HCT116 (cell line): ENCODE measurements at regions not wholly inside any gene's neighbourhood (a gene's known extent, or its start where the extent isn't known, plus 50 kb on each side); places are given as distances from the start of the nearest gene placed in this dataset.

ENCODE experiments used
- ATAC-seq: fragments of 200-7000 bp; cut with Tn5 transposase; 2 replicates; pipeline ENCODE4 v1.9.1; 2020; ENCODE audit warnings: mild to moderate bottlenecking, moderate library complexity
- BruUV-seq: library from RNA; stranded (reverse); fragments of 400-500 nt; replicated peaks from 2 replicates; lab custom pipeline; 2021; lab: Mats Ljungman, UMichigan
- CTCF ChIA-PET: fragments of 300-600 bp; sonication (Branson Sonifier 250); formaldehyde crosslinking; loops from one replicate; lab custom pipeline; 2021; ENCODE audit warnings: antibody characterized with exemption; lab: Charles Lee
- POLR2A ChIA-PET: fragments of 300-600, 350-600 bp; sonication (Branson Sonifier 250); formaldehyde crosslinking; loops from one replicate; lab custom pipeline; 2021; ENCODE audit warnings: antibody characterized with exemption; lab: Charles Lee
- RAD21 ChIA-PET, 2 experiments: fragments of 300-600 bp; sonication (Branson Sonifier 250); formaldehyde crosslinking; loops; one replicate each; lab custom pipeline; 2023; ENCODE audit warnings: low total read pairs in 2 of 2; ENCODE audit not compliant: uncharacterized antibody in 2 of 2, unreplicated experiment in 2 of 2, low non-redundant PET in 1 of 2; lab: Charles Lee
- DNase-seq: peaks from one replicate; pipeline ENCODE4 v3.0.0-alpha.2; 2010; ENCODE audit warnings: low read depth, low spot score
- H2AFZ ChIP-seq: fragments of 200-600 bp; shearing (Covaris generic), sonication (generic); 2 replicates; pipeline ENCODE4 v1.6.1; 2017; ENCODE audit warnings: low read depth, mixed run types, mixed read lengths, antibody characterized with exemption, low read length; ENCODE audit not compliant: poor library complexity, severe bottlenecking
- H3K27ac ChIP-seq: 2 replicates; pipeline ENCODE4 v1.5.1; 2012; ENCODE audit warnings: low read depth, low read length
- H3K27me3 ChIP-seq: fragments of 200-600 bp; sonication (generic); 2 replicates; pipeline ENCODE4 v1.6.1; 2016; ENCODE audit warnings: mixed run types, low read length, mixed read lengths; ENCODE audit not compliant: insufficient read depth
- H3K36me3 ChIP-seq, 2 experiments: fragments of 200-500 bp in 1 of 2; fragments of 200-600 bp in 1 of 2; sonication (Bioruptor generic) in 1 of 2; sonication (generic) in 1 of 2; 2 replicates each; pipeline versions ENCODE4 v1.5.1 to v1.6.1; 2014 to 2016; ENCODE audit warnings: low read length in 2 of 2, inconsistent platforms in 1 of 2, mixed read lengths in 1 of 2, mixed run types in 1 of 2; ENCODE audit not compliant: insufficient read depth in 2 of 2, control insufficient read depth in 1 of 2
- H3K4me1 ChIP-seq, 2 experiments: fragments of 200-600 bp in 1 of 2; sonication (generic) in 1 of 2; 2 replicates each; pipeline versions ENCODE4 v1.5.1 to v1.6.1; 2012 to 2017; ENCODE audit warnings: low read length in 2 of 2, inconsistent platforms in 1 of 2, mild to moderate bottlenecking in 1 of 2, mixed read lengths in 1 of 2, mixed run types in 1 of 2, moderate library complexity in 1 of 2; ENCODE audit not compliant: insufficient read depth in 2 of 2, control insufficient read depth in 1 of 2
- H3K4me2 ChIP-seq: fragments of 200-600 bp; sonication (generic); 2 replicates; pipeline ENCODE4 v1.6.1; 2017; ENCODE audit warnings: mixed run types, low read length, mixed read lengths
- H3K4me3 ChIP-seq, 2 experiments: fragments of 200-600 bp in 1 of 2; sonication (generic) in 1 of 2; replicated peaks in 1 of 2; 2 replicates each; pipeline ENCODE4 v1.5.1; 2011 to 2016; ENCODE audit warnings: low read length in 2 of 2, control low read depth in 1 of 2, low read depth in 1 of 2, mild to moderate bottlenecking in 1 of 2, mixed read lengths in 1 of 2, mixed run types in 1 of 2
- H3K79me2 ChIP-seq: fragments of 200-600 bp; sonication (generic); 2 replicates; pipeline ENCODE4 v1.6.1; 2017; ENCODE audit warnings: mild to moderate bottlenecking, mixed run types, low read length, moderate library complexity, mixed read lengths; ENCODE audit not compliant: insufficient read depth
- H3K9ac ChIP-seq: fragments of 200-600 bp; sonication (generic); 2 replicates; pipeline ENCODE4 v1.6.1; 2016; ENCODE audit warnings: low read length, mixed read lengths
- H3K9me2 ChIP-seq: fragments of 200-600 bp; sonication (generic), shearing (Covaris generic); 2 replicates; pipeline ENCODE4 v1.6.1; 2017; ENCODE audit warnings: mixed run types, mild to moderate bottlenecking, moderate library complexity; ENCODE audit not compliant: insufficient read depth
- H3K9me3 ChIP-seq, 2 experiments: fragments of 200-500 bp in 1 of 2; fragments of 200-600 bp in 1 of 2; sonication (Bioruptor generic) in 1 of 2; sonication (generic) in 1 of 2; 2 replicates each; pipeline ENCODE4 v1.6.1; 2014 to 2017; ENCODE audit warnings: low read length in 2 of 2, mixed read lengths in 2 of 2, inconsistent platforms in 1 of 2, low read depth in 1 of 2, mild to moderate bottlenecking in 1 of 2, mixed run types in 1 of 2, moderate library complexity in 1 of 2; ENCODE audit not compliant: control insufficient read depth in 1 of 2, insufficient read depth in 1 of 2
- H4K20me1 ChIP-seq: fragments of 200-600 bp; sonication (generic), shearing (Covaris generic); 2 replicates; pipeline ENCODE4 v1.6.1; 2017; ENCODE audit warnings: mixed run types, mild to moderate bottlenecking, moderate library complexity; ENCODE audit not compliant: insufficient read depth
- ATF3 ChIP-seq: IDR thresholded peaks from 2 replicates; pipeline ENCODE4 v1.6.1; 2012
- CEBPB ChIP-seq: IDR thresholded peaks from 2 replicates; pipeline ENCODE4 v1.6.1; 2012; ENCODE audit warnings: low read depth
- ELF1 ChIP-seq: IDR thresholded peaks from 2 replicates; pipeline ENCODE4 v1.6.1; 2012; ENCODE audit warnings: low read depth, borderline replicate concordance
- FOSL1 ChIP-seq: IDR thresholded peaks from 2 replicates; pipeline ENCODE4 v1.6.1; 2012; ENCODE audit warnings: low read depth
- POLR2A ChIP-seq: IDR thresholded peaks from 2 replicates; pipeline ENCODE4 v1.7.0; 2011; ENCODE audit warnings: borderline replicate concordance; ENCODE audit not compliant: insufficient read depth, insufficient read length; ENCODE audit errors: extremely low read depth
- POLR2AphosphoS5 ChIP-seq: IDR thresholded peaks from 2 replicates; pipeline ENCODE4 v1.6.1; 2011; ENCODE audit warnings: mild to moderate bottlenecking, low read depth, low read length, moderate library complexity
- RAD21 ChIP-seq: IDR thresholded peaks from 2 replicates; pipeline ENCODE4 v1.6.1; 2012; ENCODE audit warnings: low read depth, mild to moderate bottlenecking
- REST ChIP-seq: IDR thresholded peaks from 2 replicates; pipeline ENCODE4 v1.6.1; 2012; ENCODE audit warnings: low read depth
- YY1 ChIP-seq: IDR thresholded peaks from 2 replicates; pipeline ENCODE4 v1.6.1; 2011; ENCODE audit warnings: low read length, low read depth, moderate library complexity, mild to moderate bottlenecking; ENCODE audit not compliant: insufficient replicate concordance; ENCODE audit errors: extremely low read depth
- ZBTB33 ChIP-seq: IDR thresholded peaks from 2 replicates; pipeline ENCODE4 v1.6.1; 2011; ENCODE audit warnings: mild to moderate bottlenecking, low read length, moderate library complexity; ENCODE audit not compliant: insufficient replicate concordance; ENCODE audit errors: extremely low read depth
- ZFX ChIP-seq: fragments of 450-650 bp; IDR thresholded peaks from 2 replicates; pipeline ENCODE4 v1.6.1; 2017
- intact Hi-C: fragments of 100-400 bp; cut with micrococcal nuclease; formaldehyde crosslinking; loops from 2 replicates; pipeline ENCODE4 v1.10.0; 2022

GRCh38 chr1:228851618-228852017 lies 116.3 kb downstream of the RHOU start:
- H3K36me3 ChIP-seq = no peaks in the 10 kb centered on the region
- ChIA-PET CTCF (no interaction called here), RAD21 (no interaction called here), POLR2A (no interaction called here)
- ATAC-seq = no peak
- H3K4me3 ChIP-seq = no peak overlapping the region
- H2AFZ ChIP-seq = no peak overlapping the region
- DNase-seq = no peak
- H3K4me2 ChIP-seq = no peak overlapping the region
- H3K9me2 ChIP-seq = no peaks in the 10 kb centered on the region
- intact Hi-C loops = loop anchor here (10.0 kb wide), 1 partner anchor 107 kb away; no protein-coding TSS in a partner anchor
- H4K20me1 ChIP-seq = no peaks in the 10 kb centered on the region
- H3K27me3 ChIP-seq = no peaks in the 10 kb centered on the region
- H3K27ac ChIP-seq = no peak overlapping the region
- no peaks in the 10 kb centered on the region for H3K79me2 ChIP-seq
- no peak for TF ChIP-seq ELF1
- TF ChIP-seq POLR2AphosphoS5 = no peak
- no peak for TF ChIP-seq FOSL1
- no peak for TF ChIP-seq YY1
- no peak for TF ChIP-seq CEBPB
- TF ChIP-seq REST = no peak
- BruUV-seq = no TSS peak
- H3K9ac ChIP-seq = no peak overlapping the region
- H3K4me1 ChIP-seq = peaks cover 8 to 10% of the 10 kb centered on the region in 2 experiments; a peak in 3 of 4 replicates
- no peaks in the 10 kb centered on the region for H3K9me3 ChIP-seq

- peak overlapping the region; percentile 38 for H3K4me2 ChIP-seq
- ATAC-seq (peak; percentile 99), DNase-seq (no peak)
- no peaks in the 10 kb centered on the region for H3K79me2 ChIP-seq
- H3K36me3 ChIP-seq = no peaks in the 10 kb centered on the region
- POLR2A ChIA-PET = no interaction called here
- RAD21 ChIA-PET = no interaction called here
- no peak overlapping the region for H3K27ac ChIP-seq
- no peaks in the 10 kb centered on the region for H4K20me1 ChIP-seq
- no peak overlapping the region for H3K9ac ChIP-seq
- no peaks in the 10 kb centered on the region for H3K9me2 ChIP-seq
- H3K9me3 ChIP-seq = no peaks in the 10 kb centered on the region
- peak overlapping the region; percentile 45 for H2AFZ ChIP-seq
- H3K27me3 ChIP-seq = no peaks in the 10 kb centered on the region
- no TSS peak for BruUV-seq
- intact Hi-C loops = loop anchor here (10.0 kb wide), 1 partner anchor 107 kb away; no protein-coding TSS in a partner anchor
- CTCF ChIA-PET = no interaction called here
- H3K4me1 ChIP-seq = peaks cover 8 to 10% of the 10 kb centered on the region in 2 experiments; a peak in 3 of 4 replicates
- no peak overlapping the region for H3K4me3 ChIP-seq
- TF ChIP-seq ZFX = no peak
- no peak for TF ChIP-seq POLR2A
- no peak for TF ChIP-seq ATF3
- no peak for TF ChIP-seq YY1
- TF ChIP-seq CEBPB = no peak
- TF ChIP-seq RAD21 = no peak
- no peak for TF ChIP-seq ZBTB33
These were observed 116.7 kb downstream of the RHOU start for GRCh38 chr1:228852024-228852423.
